AG09309 (cell line): ENCODE measurements at regions not wholly inside any gene's neighbourhood (a gene's known extent, or its start where the extent isn't known, plus 50 kb on each side); places are given as distances from the start of the nearest gene placed in this dataset.

Experiments
- DNase-seq: peaks from one replicate; pipeline ENCODE4 v3.0.0-alpha.2; 2010; ENCODE audit warnings: low read depth
- H3K4me3 ChIP-seq: 2 replicates; pipeline ENCODE4 v1.5.1; 2011; ENCODE audit warnings: mild to moderate bottlenecking, low read depth, low read length, moderate library complexity; ENCODE audit not compliant: control insufficient read depth
- CTCF ChIP-seq: IDR thresholded peaks from 2 replicates; pipeline ENCODE4 v1.5.1; 2011; ENCODE audit warnings: mild to moderate bottlenecking, low read depth, low read length, inconsistent platforms; ENCODE audit not compliant: insufficient read depth, control insufficient read depth; ENCODE audit errors: missing control alignments

- no peak for DNase-seq
- no peak for TF ChIP-seq CTCF
- H3K4me3 ChIP-seq = no peak overlapping the region
These were observed 56.1 kb upstream of the PMFBP1 start for GRCh38 chr16:72228014-72228413.

GRCh38 chr16:72226136-72226535 lies 54.2 kb upstream of the PMFBP1 start:
- H3K4me3 ChIP-seq = no peak overlapping the region
- TF ChIP-seq CTCF = no peak
- DNase-seq = no peak

- no peak for DNase-seq
- no peak overlapping the region for H3K4me3 ChIP-seq
- no peak for TF ChIP-seq CTCF
These were observed 52.4 kb upstream of the PMFBP1 start for GRCh38 chr16:72224260-72224768.

GRCh38 chr16:72222503-72222902 lies 50.5 kb upstream of the PMFBP1 start:
- DNase-seq = no peak
- no peak for TF ChIP-seq CTCF
- H3K4me3 ChIP-seq = no peak overlapping the region
